GM12878 (cell line): ENCODE measurements at regions not wholly inside any gene's neighbourhood (a gene's known extent, or its start where the extent isn't known, plus 50 kb on each side); places are given as distances from the start of the nearest gene placed in this dataset.

Source experiments
- ATAC-seq: fragments of 200-7000 bp; cut with Tn5 transposase; 3 replicates; pipeline ENCODE4 v1.9.1; 2020; ENCODE audit warnings: mild to moderate bottlenecking, moderate library complexity
- BruUV-seq: library from RNA; stranded (reverse); fragments of 400-500 nt; replicated peaks from 2 replicates; lab custom pipeline; 2021; lab: Mats Ljungman, UMichigan
- CTCF ChIA-PET: fragments of 300-600 bp; sonication (Branson Sonifier 250); formaldehyde crosslinking; extraction: SDS; loops from one replicate; lab custom pipeline; 2021; ENCODE audit warnings: inconsistent platforms; lab: Yijun Ruan, JAX
- POLR2A ChIA-PET: fragments of 350-600 bp; formaldehyde crosslinking; extraction: SDS; loops from one replicate; lab custom pipeline; 2021; ENCODE audit warnings: inconsistent platforms; lab: Charles Lee
- RAD21 ChIA-PET: fragments of 300-600 bp; sonication (Branson Sonifier 250); formaldehyde crosslinking; loops from one replicate; lab custom pipeline; 2023; ENCODE audit warnings: antibody characterized with exemption; ENCODE audit not compliant: unreplicated experiment; lab: Charles Lee
- SMC1A ChIA-PET: fragments of 300-600 bp; sonication (Branson Sonifier 250); formaldehyde crosslinking; loops from one replicate; lab custom pipeline; 2023; ENCODE audit not compliant: unreplicated experiment, uncharacterized antibody; lab: Charles Lee
- DNase-seq: peaks from one replicate; pipeline ENCODE4 v3.0.0-alpha.2; 2011; ENCODE audit warnings: low read depth, low spot score
- FAIRE-seq: peaks from 3 replicates; lab custom pipeline; 2011; peaks lifted over from hg19 to GRCh38; lab: Jason Lieb, UNC
- H2AFZ ChIP-seq: 2 replicates; pipeline ENCODE4 v1.6.0; 2011; ENCODE audit warnings: low read depth, low read length, control low read depth; ENCODE audit not compliant: control insufficient read depth
- H3K27ac ChIP-seq: 2 replicates; pipeline ENCODE4 v1.5.1; 2011; ENCODE audit warnings: control low read depth; ENCODE audit not compliant: control insufficient read depth, insufficient read depth
- H3K27me3 ChIP-seq, 2 experiments: replicated peaks in 1 of 2; 2 replicates each; pipeline versions ENCODE4 v1.6.0 to v1.6.1; 2011; ENCODE audit warnings: low read length in 1 of 2; ENCODE audit not compliant: control insufficient read depth in 2 of 2, insufficient read depth in 2 of 2
- H3K36me3 ChIP-seq, 2 experiments: 2 replicates each; pipeline ENCODE4 v1.5.1; 2011; ENCODE audit warnings: low read length in 1 of 2; ENCODE audit not compliant: control insufficient read depth in 2 of 2, insufficient read depth in 2 of 2
- H3K4me1 ChIP-seq: 2 replicates; pipeline ENCODE4 v1.6.1; 2011; ENCODE audit warnings: mild to moderate bottlenecking, low read length, moderate library complexity, mixed read lengths; ENCODE audit not compliant: control insufficient read depth, insufficient read depth
- H3K4me2 ChIP-seq: 2 replicates; pipeline ENCODE4 v1.6.0; 2011; ENCODE audit warnings: control low read depth; ENCODE audit not compliant: control insufficient read depth, insufficient read depth
- H3K4me3 ChIP-seq: fragments of 200-600 bp; sonication (generic); 2 replicates; pipeline ENCODE4 v1.5.1; 2016
- H3K79me2 ChIP-seq: 2 replicates; pipeline ENCODE4 v1.6.0; 2011; ENCODE audit warnings: low read length; ENCODE audit not compliant: control insufficient read depth, insufficient read depth
- H3K9ac ChIP-seq: 2 replicates; pipeline ENCODE4 v1.8.0; 2011; ENCODE audit warnings: low read length, control low read depth, mixed read lengths; ENCODE audit not compliant: control insufficient read depth, insufficient read depth
- H3K9me3 ChIP-seq: replicated peaks from 3 replicates; pipeline ENCODE4 v1.5.1; 2011; ENCODE audit warnings: mild to moderate bottlenecking, low read length; ENCODE audit not compliant: control insufficient read depth, insufficient read depth
- H4K20me1 ChIP-seq: 2 replicates; pipeline ENCODE4 v1.6.0; 2011; ENCODE audit not compliant: control insufficient read depth, insufficient read depth
- EZH2 ChIP-seq: IDR thresholded peaks from 2 replicates; pipeline ENCODE4 v1.6.1; 2012; ENCODE audit warnings: low read depth, mild to moderate bottlenecking, control low read depth, inconsistent platforms, low read length, borderline replicate concordance; ENCODE audit not compliant: control insufficient read depth
- NR2F1 ChIP-seq: fragments of 450-650 bp; conservative IDR thresholded peaks from 2 replicates; pipeline ENCODE4 v1.6.1; 2017; ENCODE audit warnings: mild to moderate bottlenecking
- PAX8 ChIP-seq: fragments of 450-650 bp; IDR thresholded peaks from 2 replicates; pipeline ENCODE4 v1.6.1; 2017; ENCODE audit warnings: mild to moderate bottlenecking, moderate library complexity
- POLR2A ChIP-seq: IDR thresholded peaks from 2 replicates; pipeline ENCODE4 v1.6.1; 2011; ENCODE audit warnings: low read depth, mild to moderate bottlenecking, low read length
- RCOR1 ChIP-seq: conservative IDR thresholded peaks from 2 replicates; pipeline ENCODE4 v1.6.1; 2012; ENCODE audit warnings: low read depth, low read length, improper control_type of control experiment
- RUNX3 ChIP-seq: IDR thresholded peaks from 2 replicates; pipeline ENCODE4 v1.6.1; 2012; ENCODE audit warnings: low read length, inconsistent platforms
- SMARCA5 ChIP-seq: fragments of 450-650 bp; IDR thresholded peaks from 2 replicates; pipeline ENCODE4 v1.6.1; 2017; ENCODE audit warnings: mild to moderate bottlenecking
- SREBF1 ChIP-seq: IDR thresholded peaks from 2 replicates; pipeline ENCODE4 v1.6.1; 2012; ENCODE audit warnings: mild to moderate bottlenecking, low read length
- ZBTB11 ChIP-seq: fragments of 450-650 bp; formaldehyde crosslinking; IDR thresholded peaks from 2 replicates; pipeline ENCODE4 v1.5.0; 2022; ENCODE audit warnings: mild to moderate bottlenecking, missing genetic modification characterization
- ZBTB33 ChIP-seq: fragments of 450-650 bp; IDR thresholded peaks from 2 replicates; pipeline ENCODE4 v1.6.1; 2017; ENCODE audit warnings: mild to moderate bottlenecking
- WGBS: methylation state at CpG from one replicate; pipeline ENCODE4 v1.1.6; 2016; ENCODE audit warnings: low lambda C conversion rate; ENCODE audit not compliant: insufficient replicate concordance, insufficient coverage; ENCODE audit errors: missing lambda C conversion rate; 5-methylcytosine and 5-hydroxymethylcytosine counted together
- in situ Hi-C: fragments of 300-500 bp; cut with MboI; formaldehyde crosslinking; loops from 9 replicates; pipeline ENCODE4 v1.14.3; 2018; ENCODE audit warnings: mixed read lengths
- intact Hi-C: fragments of 100-400 bp; cut with micrococcal nuclease; formaldehyde crosslinking; loops from one replicate; pipeline ENCODE4 v1.14.2; 2022; ENCODE audit not compliant: unreplicated experiment

GRCh38 chr3:194824701-194825111, 139.0 kb downstream of the FAM43A start (continued):
- no peak for TF ChIP-seq PAX8
- no peak for TF ChIP-seq EZH2

GRCh38 chr3:194826594-194826993, 140.9 kb downstream of the FAM43A start:
- Histone ChIP-seq H3K79me2 (no peaks in the 10 kb centered on the region), H3K27me3 (no peaks in the 10 kb centered on the region), H3K36me3 (no peaks in the 10 kb centered on the region), H2AFZ (no peak overlapping the region), H3K4me3 (no peak overlapping the region), H3K4me1 (no peaks in the 10 kb centered on the region), H3K9ac (no peak overlapping the region), H3K9me3 (no peaks in the 10 kb centered on the region), H4K20me1 (no peaks in the 10 kb centered on the region), H3K27ac (no peak overlapping the region), H3K4me2 (no peak overlapping the region)
- ChIA-PET SMC1A (interaction anchor here (0.9 kb wide), 1 partner anchor 156 kb away, joined by 3 read pairs; no protein-coding TSS in a partner anchor), RAD21 (no interaction called here), POLR2A (no interaction called here), CTCF (interaction anchor here (0.6 to 2.0 kb wide), 2 partner anchors 9 to 688 kb away, joined by 3 to 4 read pairs; no protein-coding TSS in a partner anchor)
- ATAC-seq = no peak
- in situ Hi-C loops (no loop called here), intact Hi-C loops (no loop called here)
- no TSS peak for BruUV-seq
- DNase-seq = no peak
- no peak for TF ChIP-seq NR2F1
- TF ChIP-seq SREBF1 = no peak
- no peak for TF ChIP-seq POLR2A
- no peak for FAIRE-seq
- WGBS = 45% methylated on average over 6 of the region's 6 CpGs

GRCh38 chr3:194827486-194827885, 141.8 kb downstream of the FAM43A start:
- no TSS peak for BruUV-seq
- CTCF ChIA-PET = interaction anchor here (2.0 kb wide), 1 partner anchor 10 kb away, joined by 4 read pairs; no protein-coding TSS in a partner anchor
- H3K27me3 ChIP-seq = no peaks in the 10 kb centered on the region
- DNase-seq = no peak
- SMC1A ChIA-PET = no interaction called here
- H3K4me3 ChIP-seq = no peak overlapping the region
- POLR2A ChIA-PET = no interaction called here
- H3K79me2 ChIP-seq = no peaks in the 10 kb centered on the region
- RAD21 ChIA-PET = no interaction called here
- no peak overlapping the region for H3K4me2 ChIP-seq
- no peak for FAIRE-seq
- H3K9me3 ChIP-seq = no peaks in the 10 kb centered on the region
- no peak overlapping the region for H2AFZ ChIP-seq
- intact Hi-C loops (no loop called here), in situ Hi-C loops (no loop called here)
- 25% methylated on average over 1 of the region's 1 CpG for WGBS
- no peaks in the 10 kb centered on the region for H4K20me1 ChIP-seq
- H3K9ac ChIP-seq = no peak overlapping the region
- H3K36me3 ChIP-seq = no peaks in the 10 kb centered on the region
- no peaks in the 10 kb centered on the region for H3K4me1 ChIP-seq
- H3K27ac ChIP-seq = no peak overlapping the region
- ATAC-seq = no peak
- TF ChIP-seq SMARCA5 (no peak), RUNX3 (no peak), ZBTB33 (no peak), ZBTB11 (no peak), RCOR1 (no peak)
